Activated CD4-positive, alpha-beta T cell treated with anti-CD3 and anti-CD28 coated beads, Interleukin-2, amount 10 ng/mL, durations not matched to agents 24 days and 14 days (primary cell): ENCODE measurements at regions not wholly inside any gene's neighbourhood (a gene's known extent, or its start where the extent isn't known, plus 50 kb on each side); places are given as distances from the start of the nearest gene placed in this dataset.

Experiments used
- DNase-seq: peaks from one replicate; pipeline ENCODE4 v3.0.0; 2022
- H3K27ac Mint-ChIP-seq: one replicate; pipeline ENCODE4 v1.8.0; 2022; ENCODE audit warnings: mild to moderate bottlenecking, mixed read lengths
- H3K27me3 Mint-ChIP-seq: one replicate; pipeline ENCODE4 v1.8.0; 2022; ENCODE audit warnings: mixed read lengths
- H3K36me3 Mint-ChIP-seq: one replicate; pipeline ENCODE4 v1.8.0; 2022; ENCODE audit warnings: low read depth, mild to moderate bottlenecking, mixed read lengths
- H3K4me1 Mint-ChIP-seq: one replicate; pipeline ENCODE4 v1.8.0; 2021; ENCODE audit warnings: mixed read lengths
- H3K4me3 Mint-ChIP-seq: one replicate; pipeline ENCODE4 v1.8.0; 2022; ENCODE audit warnings: mild to moderate bottlenecking, moderate library complexity, mixed read lengths
- H3K9me3 Mint-ChIP-seq: one replicate; pipeline ENCODE4 v1.8.0; 2021; ENCODE audit warnings: mixed read lengths
- intact Hi-C: fragments of 100-400 bp; cut with micrococcal nuclease; formaldehyde crosslinking; loops from one replicate; pipeline ENCODE4 v1.15.1; 2023

GRCh38 chr4:108375434-108375833, 206.7 kb upstream of the LEF1 start:
- H3K4me3 Mint-ChIP-seq: no peak overlapping the region
- peaks cover 21% of the 10 kb centered on the region for H3K4me1 Mint-ChIP-seq
- peaks cover 17% of the 10 kb centered on the region for H3K27me3 Mint-ChIP-seq
- intact Hi-C loops: no loop called here
- H3K9me3 Mint-ChIP-seq: no peaks in the 10 kb centered on the region
- DNase-seq: no peak
- no peak overlapping the region for H3K27ac Mint-ChIP-seq
- H3K36me3 Mint-ChIP-seq: no peaks in the 10 kb centered on the region

GRCh38 chr4:108372681-108373080, 203.9 kb upstream of the LEF1 start:
- Mint-ChIP-seq H3K9me3 (no peaks in the 10 kb centered on the region), H3K36me3 (no peaks in the 10 kb centered on the region), H3K4me3 (no peak overlapping the region), H3K4me1 (peaks cover 28% of the 10 kb centered on the region), H3K27ac (no peak overlapping the region), H3K27me3 (peaks cover 27% of the 10 kb centered on the region)
- intact Hi-C loops: no loop called here
- peak; percentile 74 for DNase-seq

- Mint-ChIP-seq H3K4me3 (no peak overlapping the region), H3K27me3 (peaks cover 28% of the 10 kb centered on the region), H3K9me3 (no peaks in the 10 kb centered on the region), H3K4me1 (peaks cover 31% of the 10 kb centered on the region), H3K27ac (no peak overlapping the region), H3K36me3 (no peaks in the 10 kb centered on the region)
- intact Hi-C loops: no loop called here
- no peak for DNase-seq
These were observed 202.6 kb upstream of the LEF1 start for GRCh38 chr4:108371282-108371681.

- no peak for DNase-seq
These were observed 201.8 kb upstream of the LEF1 start for GRCh38 chr4:108370291-108371141.

GRCh38 chr4:108369035-108369655, 200.4 kb upstream of the LEF1 start:
- Mint-ChIP-seq H3K27me3 (peaks cover 29% of the 10 kb centered on the region), H3K4me3 (no peak overlapping the region), H3K27ac (no peak overlapping the region), H3K4me1 (peaks cover 32% of the 10 kb centered on the region), H3K9me3 (no peaks in the 10 kb centered on the region), H3K36me3 (no peaks in the 10 kb centered on the region)
- intact Hi-C loops: no loop called here
- DNase-seq: no peak

More at GRCh38 chr4:108370291-108371141, 201.8 kb upstream of the LEF1 start:
- no peaks in the 10 kb centered on the region for H3K9me3 Mint-ChIP-seq
- H3K36me3 Mint-ChIP-seq: no peaks in the 10 kb centered on the region
- peak overlapping the region; percentile 62 for H3K4me3 Mint-ChIP-seq
- intact Hi-C loops: no loop called here
- peaks cover 29% of the 10 kb centered on the region for H3K27me3 Mint-ChIP-seq
- H3K4me1 Mint-ChIP-seq: peaks cover 32% of the 10 kb centered on the region
- peak overlapping the region; percentile 41 for H3K27ac Mint-ChIP-seq

- intact Hi-C loops: no loop called here
- Mint-ChIP-seq H3K27me3 (peaks cover 29% of the 10 kb centered on the region), H3K27ac (no peak overlapping the region)
These were observed 199.0 kb upstream of the LEF1 start for GRCh38 chr4:108367751-108368150.

GRCh38 chr4:108366716-108367115, 198.0 kb upstream of the LEF1 start:
- intact Hi-C loops: no loop called here
- peaks cover 26% of the 10 kb centered on the region for H3K4me1 Mint-ChIP-seq
- H3K27ac Mint-ChIP-seq: no peak overlapping the region
- no peaks in the 10 kb centered on the region for H3K9me3 Mint-ChIP-seq
- no peak overlapping the region for H3K4me3 Mint-ChIP-seq
- no peak for DNase-seq
- H3K36me3 Mint-ChIP-seq: peaks cover 1% of the 10 kb centered on the region
- peaks cover 29% of the 10 kb centered on the region for H3K27me3 Mint-ChIP-seq

More at GRCh38 chr4:108367751-108368150, 199.0 kb upstream of the LEF1 start:
- Mint-ChIP-seq H3K9me3 (no peaks in the 10 kb centered on the region), H3K36me3 (peaks cover 1% of the 10 kb centered on the region), H3K4me1 (peaks cover 28% of the 10 kb centered on the region), H3K4me3 (no peak overlapping the region)
- no peak for DNase-seq

GRCh38 chr4:108365551-108365950, 196.8 kb upstream of the LEF1 start:
- Mint-ChIP-seq H3K4me1 (peaks cover 33% of the 10 kb centered on the region), H3K4me3 (no peak overlapping the region), H3K27ac (no peak overlapping the region), H3K27me3 (peaks cover 22% of the 10 kb centered on the region), H3K36me3 (peaks cover 1% of the 10 kb centered on the region), H3K9me3 (no peaks in the 10 kb centered on the region)
- no peak for DNase-seq
- intact Hi-C loops: no loop called here

GRCh38 chr4:108361886-108362285, 193.2 kb upstream of the LEF1 start:
- Mint-ChIP-seq H3K27ac (no peak overlapping the region), H3K4me3 (no peak overlapping the region), H3K36me3 (peaks cover 1% of the 10 kb centered on the region), H3K27me3 (peaks cover 7% of the 10 kb centered on the region), H3K9me3 (no peaks in the 10 kb centered on the region), H3K4me1 (peaks cover 49% of the 10 kb centered on the region)
- no peak for DNase-seq
- intact Hi-C loops: no loop called here

GRCh38 chr4:108361446-108361820, 192.7 kb upstream of the LEF1 start:
- Mint-ChIP-seq H3K4me1 (peaks cover 50% of the 10 kb centered on the region), H3K9me3 (no peaks in the 10 kb centered on the region), H3K27me3 (peaks cover 4% of the 10 kb centered on the region), H3K27ac (no peak overlapping the region), H3K36me3 (peaks cover 1% of the 10 kb centered on the region), H3K4me3 (no peak overlapping the region)
- intact Hi-C loops: no loop called here
- DNase-seq: no peak

GRCh38 chr4:108360754-108361445, 192.2 kb upstream of the LEF1 start:
- Mint-ChIP-seq H3K4me3 (peak overlapping the region; percentile 39), H3K27ac (no peak overlapping the region), H3K9me3 (no peaks in the 10 kb centered on the region), H3K36me3 (peaks cover 1% of the 10 kb centered on the region), H3K4me1 (peaks cover 53% of the 10 kb centered on the region), H3K27me3 (peaks cover 2% of the 10 kb centered on the region)
- no peak for DNase-seq
- intact Hi-C loops: no loop called here

- H3K4me3 Mint-ChIP-seq: peak overlapping the region; percentile 33
- H3K36me3 Mint-ChIP-seq: peaks cover 1% of the 10 kb centered on the region
- DNase-seq: peak; percentile 73
- H3K27me3 Mint-ChIP-seq: peaks cover 2% of the 10 kb centered on the region
- no peaks in the 10 kb centered on the region for H3K9me3 Mint-ChIP-seq
- peak overlapping the region; percentile 14 for H3K27ac Mint-ChIP-seq
- intact Hi-C loops: loop anchor here (5.0 kb wide), 4 partner anchors 72 to 328 kb away; partner anchors contain the start of gene LEF1
- peaks cover 61% of the 10 kb centered on the region for H3K4me1 Mint-ChIP-seq
These were observed 191.4 kb upstream of the LEF1 start for GRCh38 chr4:108359986-108360681.

GRCh38 chr4:108359130-108359985, 190.6 kb upstream of the LEF1 start:
- intact Hi-C loops: loop anchor here (5.0 kb wide), 4 partner anchors 73 to 327 kb away; partner anchors contain the start of gene LEF1
- Mint-ChIP-seq H3K4me1 (peaks cover 69% of the 10 kb centered on the region), H3K27ac (no peak overlapping the region), H3K27me3 (no peaks in the 10 kb centered on the region), H3K36me3 (peaks cover 1% of the 10 kb centered on the region), H3K4me3 (peak overlapping the region; percentile 33), H3K9me3 (no peaks in the 10 kb centered on the region)
- peak; percentile 88 for DNase-seq
